HG03060 (cell line): ENCODE measurements at regions not wholly inside any gene's neighbourhood (a gene's known extent, or its start where the extent isn't known, plus 50 kb on each side); places are given as distances from the start of the nearest gene placed in this dataset.

Source experiments
- ATAC-seq: cut with Tn5 transposase; IDR thresholded peaks from one replicate; pipeline ENCODE4 v1.9.1; 2021; ENCODE audit warnings: low read depth, moderate number of reproducible peaks; ENCODE audit not compliant: unreplicated experiment

DNA sequence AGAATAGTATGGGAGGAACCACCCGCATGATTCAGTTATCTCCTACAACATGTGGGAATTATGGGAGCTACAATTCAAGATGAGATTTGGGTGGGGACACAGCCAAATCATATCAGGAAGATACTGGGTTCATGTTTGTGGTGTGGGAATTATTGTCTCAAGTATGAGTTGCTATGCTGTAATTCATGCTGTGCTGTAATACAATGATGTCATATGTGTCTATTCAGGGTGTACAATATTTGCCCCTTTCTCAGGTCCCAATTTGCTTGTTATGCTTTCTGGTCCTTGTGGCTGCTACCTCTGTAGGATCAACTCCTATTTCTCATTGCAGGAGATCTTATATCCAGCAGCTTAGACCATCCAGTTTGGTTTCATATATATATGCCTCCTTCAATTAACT is 52.2 kb upstream of the ARHGAP20 start:
- ATAC-seq: no peak

DNA sequence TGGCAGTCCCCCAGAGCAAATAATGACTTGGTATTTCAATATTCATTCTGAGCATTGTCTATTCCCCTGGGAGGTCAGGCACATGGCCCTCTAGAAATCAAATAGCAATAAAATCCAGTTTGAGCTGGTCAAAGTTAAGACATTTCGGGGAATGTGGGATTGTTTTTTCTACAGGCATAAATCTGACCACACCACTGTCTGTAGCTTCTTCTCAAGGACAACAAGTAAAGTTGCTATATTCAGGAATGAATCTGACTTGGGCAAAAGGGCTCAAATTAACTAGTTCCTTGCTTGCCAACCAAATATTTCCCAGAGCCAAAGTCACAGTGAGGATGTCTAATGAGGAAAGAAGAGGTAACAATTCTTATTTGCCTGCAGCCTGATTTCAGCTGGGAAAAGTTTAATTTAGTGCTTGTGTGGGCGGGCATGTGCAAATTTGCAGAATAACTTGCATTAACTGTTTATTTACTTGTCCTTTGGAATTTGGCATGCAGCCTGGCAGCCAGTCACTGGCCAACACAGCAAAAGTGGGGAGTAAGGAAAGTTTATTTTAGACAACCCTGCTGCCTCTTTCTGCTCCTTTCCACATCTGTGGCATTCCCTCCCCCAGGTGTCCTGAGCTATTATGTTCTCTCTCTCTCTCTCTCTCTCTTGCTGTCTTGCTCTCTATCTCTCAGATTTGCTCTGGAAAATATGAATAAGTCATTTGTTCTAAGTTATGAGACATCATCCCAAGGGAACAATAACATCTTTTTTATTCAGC is 51.2 kb upstream of the ARHGAP20 start:
- ATAC-seq: no peak

GRCh38 chr11:110762590-110762989 is 50.4 kb upstream of the ARHGAP20 start:
- ATAC-seq: no peak
